ENCODE measurements at regions not wholly inside any gene's neighbourhood (a gene's known extent, or its start where the extent isn't known, plus 50 kb on each side); places are given as distances from the start of the nearest gene placed in this dataset.

DNA sequence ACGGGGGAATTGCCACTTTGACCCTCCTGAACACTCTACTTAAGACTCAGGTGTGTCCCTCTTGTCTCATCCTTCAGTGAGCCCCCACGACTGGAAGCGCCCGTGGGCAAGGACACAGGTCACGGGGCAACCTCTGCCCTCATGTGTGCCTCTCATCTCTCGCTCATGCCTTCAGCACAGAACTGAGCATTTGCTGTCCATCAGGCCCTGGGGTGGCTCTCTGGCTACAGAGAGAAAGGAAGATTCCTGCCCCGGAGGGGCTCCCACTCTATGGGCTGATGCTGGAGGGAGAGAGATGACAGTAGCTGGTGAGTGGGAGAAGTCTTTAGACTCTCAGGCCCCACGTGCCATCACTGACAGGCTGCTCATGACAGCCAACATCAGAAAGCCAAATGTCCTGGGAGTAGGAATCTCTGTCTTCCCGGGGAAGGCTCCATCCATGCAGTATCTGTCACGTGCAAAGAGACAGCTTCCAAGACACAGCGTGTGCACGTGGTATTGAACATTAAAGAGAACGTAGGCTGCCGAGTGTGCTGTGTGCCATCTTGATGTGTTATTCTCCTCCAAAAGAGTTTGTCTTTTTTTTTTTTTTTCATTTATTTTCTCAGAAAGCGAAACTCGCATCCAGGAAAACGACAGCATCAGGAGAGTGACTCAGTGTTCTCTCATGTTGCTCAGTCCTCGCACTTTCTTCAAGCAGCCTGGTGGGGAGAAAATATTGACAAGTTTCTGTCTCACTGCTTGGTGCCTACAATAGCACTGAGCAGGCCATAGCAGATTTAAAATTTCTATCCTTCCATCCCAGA, 190.5 kb downstream of the GAS1 start:
- H4K20me1 ChIP-seq (ENCODE audit: insufficient read depth, low read length), result no peaks in the 10 kb centered on the region
- no peak overlapping the region for H3K4me3 ChIP-seq (ENCODE audit: low read length)
- H3K4me1 ChIP-seq (ENCODE audit: low read length), result no peaks in the 10 kb centered on the region
- H3K9me3 ChIP-seq (ENCODE audit: insufficient read depth, low read length), result no peaks in the 10 kb centered on the region
- H3K27ac ChIP-seq (ENCODE audit: low read length), result no peak overlapping the region
- no peak for TF ChIP-seq EZH2phosphoT487 (IDR thresholded peaks at IDR 0.05; ENCODE audit: low read depth)
- TF ChIP-seq, protein P1, sequence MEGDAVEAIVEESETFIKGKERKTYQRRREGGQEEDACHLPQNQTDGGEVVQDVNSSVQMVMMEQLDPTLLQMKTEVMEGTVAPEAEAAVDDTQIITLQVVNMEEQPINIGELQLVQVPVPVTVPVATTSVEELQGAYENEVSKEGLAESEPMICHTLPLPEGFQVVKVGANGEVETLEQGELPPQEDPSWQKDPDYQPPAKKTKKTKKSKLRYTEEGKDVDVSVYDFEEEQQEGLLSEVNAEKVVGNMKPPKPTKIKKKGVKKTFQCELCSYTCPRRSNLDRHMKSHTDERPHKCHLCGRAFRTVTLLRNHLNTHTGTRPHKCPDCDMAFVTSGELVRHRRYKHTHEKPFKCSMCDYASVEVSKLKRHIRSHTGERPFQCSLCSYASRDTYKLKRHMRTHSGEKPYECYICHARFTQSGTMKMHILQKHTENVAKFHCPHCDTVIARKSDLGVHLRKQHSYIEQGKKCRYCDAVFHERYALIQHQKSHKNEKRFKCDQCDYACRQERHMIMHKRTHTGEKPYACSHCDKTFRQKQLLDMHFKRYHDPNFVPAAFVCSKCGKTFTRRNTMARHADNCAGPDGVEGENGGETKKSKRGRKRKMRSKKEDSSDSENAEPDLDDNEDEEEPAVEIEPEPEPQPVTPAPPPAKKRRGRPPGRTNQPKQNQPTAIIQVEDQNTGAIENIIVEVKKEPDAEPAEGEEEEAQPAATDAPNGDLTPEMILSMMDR (IDR thresholded peaks at IDR 0.05; ENCODE audit: low read depth, low read length), result no peak
- no peak overlapping the region for H2AFZ ChIP-seq (ENCODE audit: low read depth, low read length)
- no peaks in the 10 kb centered on the region for H3K27me3 ChIP-seq (ENCODE audit: low read depth, low read length)
- H3K4me2 ChIP-seq (ENCODE audit: low read length), result no peak overlapping the region
- no peaks in the 10 kb centered on the region for H3K36me3 ChIP-seq (replicated peaks; ENCODE audit: low read depth, low read length)
- H3K79me2 ChIP-seq (ENCODE audit: low read length), result no peaks in the 10 kb centered on the region
- H3K9ac ChIP-seq (ENCODE audit: low read length), result no peak overlapping the region

GRCh38 chr9:86755561-86755941, 191.8 kb downstream of the GAS1 start:
- TF ChIP-seq, protein P1 (IDR thresholded peaks at IDR 0.05; ENCODE audit: low read depth, low read length), result no peak
- no peak for TF ChIP-seq EZH2phosphoT487 (IDR thresholded peaks at IDR 0.05; ENCODE audit: low read depth)
- no peaks in the 10 kb centered on the region for H3K36me3 ChIP-seq (replicated peaks; ENCODE audit: low read depth, low read length)
- H3K4me1 ChIP-seq (ENCODE audit: low read length), result no peaks in the 10 kb centered on the region
- no peaks in the 10 kb centered on the region for H3K27me3 ChIP-seq (ENCODE audit: low read depth, low read length)
- no peaks in the 10 kb centered on the region for H3K79me2 ChIP-seq (ENCODE audit: low read length)
- no peak overlapping the region for H3K27ac ChIP-seq (ENCODE audit: low read length)
- no peak overlapping the region for H3K4me2 ChIP-seq (ENCODE audit: low read length)
- H3K4me3 ChIP-seq (ENCODE audit: low read length), result no peak overlapping the region
- no peak overlapping the region for H2AFZ ChIP-seq (ENCODE audit: low read depth, low read length)
- H4K20me1 ChIP-seq (ENCODE audit: insufficient read depth, low read length), result no peaks in the 10 kb centered on the region
- H3K9ac ChIP-seq (ENCODE audit: low read length), result no peak overlapping the region
- no peaks in the 10 kb centered on the region for H3K9me3 ChIP-seq (ENCODE audit: insufficient read depth, low read length)

GRCh38 chr9:86754581-86755560, 192.4 kb downstream of the GAS1 start:
- Histone ChIP-seq H3K9me3 (ENCODE audit: insufficient read depth, low read length) (no peaks in the 10 kb centered on the region), H3K9ac (ENCODE audit: low read length) (no peak overlapping the region), H3K79me2 (ENCODE audit: low read length) (no peaks in the 10 kb centered on the region), H3K4me2 (ENCODE audit: low read length) (no peak overlapping the region), H3K36me3 (replicated peaks; ENCODE audit: low read depth, low read length) (no peaks in the 10 kb centered on the region), H2AFZ (ENCODE audit: low read depth, low read length) (no peak overlapping the region), H4K20me1 (ENCODE audit: insufficient read depth, low read length) (no peaks in the 10 kb centered on the region), H3K4me3 (ENCODE audit: low read length) (no peak overlapping the region), H3K4me1 (ENCODE audit: low read length) (no peaks in the 10 kb centered on the region), H3K27ac (ENCODE audit: low read length) (no peak overlapping the region), H3K27me3 (ENCODE audit: low read depth, low read length) (no peaks in the 10 kb centered on the region)
- TF ChIP-seq EZH2phosphoT487 (IDR thresholded peaks at IDR 0.05; ENCODE audit: low read depth), result no peak
- TF ChIP-seq, protein P1 (IDR thresholded peaks at IDR 0.05; ENCODE audit: low read depth, low read length), result no peak

DNA sequence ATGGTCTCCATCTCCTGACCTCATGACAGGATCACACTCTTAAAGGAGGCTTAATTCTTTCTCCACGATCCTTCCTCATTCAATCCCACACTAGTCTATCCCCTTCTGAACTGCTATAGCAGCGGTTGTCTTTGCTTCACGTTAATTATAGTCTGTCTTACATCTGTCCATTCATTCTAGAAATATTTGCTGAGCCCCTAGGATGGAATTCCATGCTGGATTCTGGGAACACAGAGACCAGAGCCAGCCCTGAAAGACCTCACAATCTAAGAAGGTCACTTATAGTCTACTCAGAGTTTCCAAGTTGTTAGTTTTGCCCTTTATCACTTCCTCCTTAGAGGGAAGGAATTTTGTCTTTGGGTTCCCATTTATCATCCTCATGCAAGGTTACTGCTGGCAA, 193.5 kb downstream of the GAS1 start:
- H3K36me3 ChIP-seq (replicated peaks; ENCODE audit: low read depth, low read length), result no peaks in the 10 kb centered on the region

More for the DNA sequence above, 193.5 kb downstream of the GAS1 start:
- Histone ChIP-seq H3K9ac (ENCODE audit: low read length) (no peak overlapping the region), H4K20me1 (ENCODE audit: insufficient read depth, low read length) (no peaks in the 10 kb centered on the region), H3K4me1 (ENCODE audit: low read length) (no peaks in the 10 kb centered on the region), H3K9me3 (ENCODE audit: insufficient read depth, low read length) (no peaks in the 10 kb centered on the region), H2AFZ (ENCODE audit: low read depth, low read length) (no peak overlapping the region), H3K27me3 (ENCODE audit: low read depth, low read length) (no peaks in the 10 kb centered on the region), H3K4me3 (ENCODE audit: low read length) (no peak overlapping the region), H3K79me2 (ENCODE audit: low read length) (no peaks in the 10 kb centered on the region), H3K4me2 (ENCODE audit: low read length) (no peak overlapping the region), H3K27ac (ENCODE audit: low read length) (no peak overlapping the region)
- TF ChIP-seq, protein P1 (IDR thresholded peaks at IDR 0.05; ENCODE audit: low read depth, low read length), result no peak
- no peak for TF ChIP-seq EZH2phosphoT487 (IDR thresholded peaks at IDR 0.05; ENCODE audit: low read depth)
